ENCODE measurements at regions not wholly inside any gene's neighbourhood (a gene's known extent, or its start where the extent isn't known, plus 50 kb on each side); places are given as distances from the start of the nearest gene placed in this dataset.

- TF ChIP-seq SUZ12 (IDR thresholded peaks at IDR 0.05; ENCODE audit: extremely low read depth, insufficient read depth, insufficient read length): no peak
- TF ChIP-seq ZNF274 (IDR thresholded peaks at IDR 0.05; ENCODE audit: low read depth, low read length): no peak
- TF ChIP-seq YY1 (IDR thresholded peaks at IDR 0.05; ENCODE audit: insufficient read depth, insufficient read length): no peak
These were observed 117.0 kb downstream of the PCSK1 start for GRCh38 chr5:96316017-96316416.
